Prostate gland (tissue), 2 donors: ENCODE measurements at regions not wholly inside any gene's neighbourhood (a gene's known extent, or its start where the extent isn't known, plus 50 kb on each side); places are given as distances from the start of the nearest gene placed in this dataset.

Experiments
- POLR2A ChIP-seq: fragments of 450-650 bp; IDR thresholded peaks from one replicate; pipeline ENCODE4 v1.6.1; 2016; ENCODE audit warnings: antibody characterized with exemption, mild to moderate bottlenecking
- POLR2AphosphoS5 ChIP-seq: sonication (generic); formaldehyde crosslinking; IDR thresholded peaks from one replicate; pipeline ENCODE4 v1.6.1; 2017; ENCODE audit warnings: antibody characterized with exemption
- TF ChIP-seq, protein P1 (sequence below), 4 experiments: fragments of 200-600 bp in 2 of 4; fragments of 450-650 bp in 2 of 4; sonication (generic) in 2 of 4; IDR thresholded peaks; 1 replicate in 3 of 4; 2 replicates in 1 of 4; pipeline ENCODE4 v1.5.1; 2016 to 2019; ENCODE audit warnings: antibody characterized with exemption in 4 of 4, mild to moderate bottlenecking in 2 of 4, moderate library complexity in 2 of 4

DNA sequence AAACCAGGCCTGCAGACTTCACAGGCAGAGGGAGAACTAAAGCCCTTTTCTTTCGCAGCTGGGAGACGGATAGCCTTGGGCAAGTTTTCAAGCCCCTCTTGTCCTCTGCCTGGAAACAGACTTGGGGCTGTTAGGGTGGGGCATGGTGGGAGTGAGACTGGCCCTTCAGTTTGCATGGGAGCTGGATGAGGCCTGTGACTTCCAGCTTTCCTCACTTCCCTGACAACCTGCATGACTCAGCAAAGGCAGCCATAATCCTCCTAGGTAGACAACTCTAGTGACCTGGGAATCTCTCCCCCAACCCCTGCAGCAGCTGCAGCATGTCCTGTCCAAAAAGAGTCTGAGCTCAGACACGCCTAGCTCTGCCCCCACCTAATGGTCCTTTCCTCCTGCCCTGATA lies 93.0 kb downstream of the POSTN start:
- TF ChIP-seq, protein P1, sequence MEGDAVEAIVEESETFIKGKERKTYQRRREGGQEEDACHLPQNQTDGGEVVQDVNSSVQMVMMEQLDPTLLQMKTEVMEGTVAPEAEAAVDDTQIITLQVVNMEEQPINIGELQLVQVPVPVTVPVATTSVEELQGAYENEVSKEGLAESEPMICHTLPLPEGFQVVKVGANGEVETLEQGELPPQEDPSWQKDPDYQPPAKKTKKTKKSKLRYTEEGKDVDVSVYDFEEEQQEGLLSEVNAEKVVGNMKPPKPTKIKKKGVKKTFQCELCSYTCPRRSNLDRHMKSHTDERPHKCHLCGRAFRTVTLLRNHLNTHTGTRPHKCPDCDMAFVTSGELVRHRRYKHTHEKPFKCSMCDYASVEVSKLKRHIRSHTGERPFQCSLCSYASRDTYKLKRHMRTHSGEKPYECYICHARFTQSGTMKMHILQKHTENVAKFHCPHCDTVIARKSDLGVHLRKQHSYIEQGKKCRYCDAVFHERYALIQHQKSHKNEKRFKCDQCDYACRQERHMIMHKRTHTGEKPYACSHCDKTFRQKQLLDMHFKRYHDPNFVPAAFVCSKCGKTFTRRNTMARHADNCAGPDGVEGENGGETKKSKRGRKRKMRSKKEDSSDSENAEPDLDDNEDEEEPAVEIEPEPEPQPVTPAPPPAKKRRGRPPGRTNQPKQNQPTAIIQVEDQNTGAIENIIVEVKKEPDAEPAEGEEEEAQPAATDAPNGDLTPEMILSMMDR (IDR thresholded peaks at IDR 0.05) = no peak
- no peak for TF ChIP-seq POLR2A
- TF ChIP-seq POLR2AphosphoS5 = no peak
